Caco-2 (cell line): ENCODE measurements at regions not wholly inside any gene's neighbourhood (a gene's known extent, or its start where the extent isn't known, plus 50 kb on each side); places are given as distances from the start of the nearest gene placed in this dataset.

ENCODE experiments used
- BruUV-seq: library from RNA; stranded (reverse); fragments of 400-500 nt; replicated peaks from 2 replicates; lab custom pipeline; 2021; lab: Mats Ljungman, UMichigan
- CTCF ChIA-PET: fragments of 300-600 bp; sonication (Branson Sonifier 250); formaldehyde crosslinking; loops from one replicate; lab custom pipeline; 2022; ENCODE audit warnings: antibody characterized with exemption; lab: Charles Lee
- POLR2A ChIA-PET: fragments of 300-600 bp; sonication (Branson Sonifier 250); formaldehyde crosslinking; loops from one replicate; lab custom pipeline; 2022; ENCODE audit warnings: antibody characterized with exemption; lab: Charles Lee
- DNase-seq, 2 experiments: peaks; one replicate each; pipeline versions ENCODE4 v3.0.0 to v3.0.0-alpha.2; 2020 to 2022
- H3K27me3 ChIP-seq: replicated peaks from 2 replicates; pipeline ENCODE4 v1.6.0; 2011; ENCODE audit warnings: low read length; ENCODE audit not compliant: control insufficient read depth, insufficient read depth
- H3K36me3 ChIP-seq: 2 replicates; pipeline ENCODE4 v1.5.1; 2011; ENCODE audit warnings: low read length; ENCODE audit not compliant: control insufficient read depth, insufficient read depth
- H3K4me1 ChIP-seq: fragments of 250-450 bp; sonication (Bioruptor Pico); 2 replicates; pipeline ENCODE4 v1.5.1; 2020; ENCODE audit warnings: mild to moderate bottlenecking
- H3K4me3 ChIP-seq: 2 replicates; pipeline ENCODE4 v1.5.1; 2011; ENCODE audit warnings: low read depth, mild to moderate bottlenecking, control low read depth, low read length
- H3K9me3 ChIP-seq: fragments of 250-450 bp; sonication (Bioruptor Pico); 2 replicates; pipeline ENCODE4 v1.5.1; 2020; ENCODE audit warnings: mild to moderate bottlenecking, moderate library complexity
- H3K27ac Mint-ChIP-seq: one replicate; pipeline ENCODE4 v1.8.0; 2022; ENCODE audit warnings: mixed read lengths; ENCODE audit not compliant: unreplicated experiment
- H3K27me3 Mint-ChIP-seq: one replicate; pipeline ENCODE4 v1.8.0; 2022; ENCODE audit warnings: mixed read lengths; ENCODE audit not compliant: insufficient read depth, unreplicated experiment
- H3K36me3 Mint-ChIP-seq: one replicate; pipeline ENCODE4 v1.8.0; 2022; ENCODE audit warnings: mild to moderate bottlenecking, mixed read lengths; ENCODE audit not compliant: insufficient read depth, unreplicated experiment
- H3K4me1 Mint-ChIP-seq: one replicate; pipeline ENCODE4 v1.8.0; 2022; ENCODE audit warnings: low read depth, mixed read lengths; ENCODE audit not compliant: unreplicated experiment
- H3K4me3 Mint-ChIP-seq: one replicate; pipeline ENCODE4 v1.8.0; 2022; ENCODE audit warnings: mild to moderate bottlenecking, moderate library complexity, mixed read lengths; ENCODE audit not compliant: unreplicated experiment
- H3K9me3 Mint-ChIP-seq: one replicate; pipeline ENCODE4 v1.8.0; 2022; ENCODE audit warnings: mixed read lengths; ENCODE audit not compliant: unreplicated experiment
- intact Hi-C: fragments of 100-400 bp; cut with micrococcal nuclease; formaldehyde crosslinking; loops from one replicate; pipeline ENCODE4 v1.10.0; 2022; ENCODE audit not compliant: unreplicated experiment
- TF ChIP-seq, protein P1 (sequence below), 2 experiments: fragments of 200-600 bp in 1 of 2; IDR thresholded peaks; 1 replicate in 1 of 2; 2 replicates in 1 of 2; pipeline versions ENCODE4 v1.5.1 to v1.8.0; 2011 to 2022; ENCODE audit warnings: antibody characterized with exemption in 1 of 2, control low read depth in 1 of 2, inconsistent platforms in 1 of 2, low read depth in 1 of 2, low read length in 1 of 2, mild to moderate bottlenecking in 1 of 2, moderate library complexity in 1 of 2; ENCODE audit not compliant: insufficient read depth in 1 of 2, severe bottlenecking in 1 of 2, unreplicated experiment in 1 of 2

DNA sequence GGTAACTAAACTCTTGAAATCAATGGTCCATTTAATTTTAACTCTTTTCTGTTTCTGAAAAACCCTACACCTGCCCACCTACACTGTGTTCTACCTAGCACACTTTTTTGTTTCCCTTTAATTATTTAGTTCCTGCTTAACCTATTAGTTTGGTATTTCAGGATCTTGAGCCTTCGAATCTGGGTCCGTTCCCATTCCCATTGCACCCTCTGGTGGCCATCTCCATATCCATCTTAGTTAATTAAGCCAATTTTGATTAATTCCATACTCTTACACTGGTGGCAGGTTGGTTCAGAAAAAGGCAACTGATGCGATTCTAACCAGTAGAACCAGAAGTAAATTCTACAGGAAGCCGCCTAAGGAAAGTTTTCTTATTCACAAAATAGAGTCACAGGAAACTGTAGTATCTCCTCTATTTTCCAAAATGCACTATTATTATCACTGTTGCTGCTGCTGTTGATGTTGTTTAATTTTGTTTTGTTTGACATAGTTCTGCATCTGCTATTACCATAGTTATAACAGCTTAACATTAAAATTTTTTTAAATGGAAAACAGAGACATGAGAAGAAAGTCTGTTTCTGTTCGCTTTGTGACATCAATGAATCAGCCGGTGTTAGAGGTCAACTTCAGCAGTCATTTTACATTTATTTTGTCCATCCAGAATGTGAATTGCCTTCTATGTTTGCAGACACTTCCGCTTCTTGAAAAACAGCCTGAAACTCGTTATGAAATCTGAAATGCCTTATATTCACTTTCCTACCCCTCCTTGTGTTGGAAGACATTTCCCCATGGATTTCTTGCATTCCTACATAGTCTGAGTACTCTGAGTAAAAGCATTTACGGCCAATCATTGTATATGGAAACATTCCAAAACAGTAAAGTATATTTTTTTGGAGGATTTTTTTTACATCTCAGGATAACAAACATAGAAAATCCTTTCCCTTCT lies 115.5 kb upstream of the NCAM2 start:
- intact Hi-C loops: loop anchor here (1.0 kb wide), 1 partner anchor 143 kb away; no protein-coding TSS in a partner anchor
- Histone ChIP-seq H3K27me3 (no peaks in the 10 kb centered on the region), H3K4me3 (no peak overlapping the region), H3K4me1 (no peaks in the 10 kb centered on the region), H3K36me3 (no peaks in the 10 kb centered on the region), H3K9me3 (no peaks in the 10 kb centered on the region)
- ChIA-PET POLR2A (no interaction called here), CTCF (no interaction called here)
- DNase-seq: peak; percentile 29 to 45
- Mint-ChIP-seq H3K36me3 (no peaks in the 10 kb centered on the region), H3K27ac (no peak overlapping the region), H3K4me3 (no peak overlapping the region), H3K9me3 (no peaks in the 10 kb centered on the region), H3K4me1 (peaks cover 6% of the 10 kb centered on the region), H3K27me3 (no peaks in the 10 kb centered on the region)
- TF ChIP-seq, protein P1, sequence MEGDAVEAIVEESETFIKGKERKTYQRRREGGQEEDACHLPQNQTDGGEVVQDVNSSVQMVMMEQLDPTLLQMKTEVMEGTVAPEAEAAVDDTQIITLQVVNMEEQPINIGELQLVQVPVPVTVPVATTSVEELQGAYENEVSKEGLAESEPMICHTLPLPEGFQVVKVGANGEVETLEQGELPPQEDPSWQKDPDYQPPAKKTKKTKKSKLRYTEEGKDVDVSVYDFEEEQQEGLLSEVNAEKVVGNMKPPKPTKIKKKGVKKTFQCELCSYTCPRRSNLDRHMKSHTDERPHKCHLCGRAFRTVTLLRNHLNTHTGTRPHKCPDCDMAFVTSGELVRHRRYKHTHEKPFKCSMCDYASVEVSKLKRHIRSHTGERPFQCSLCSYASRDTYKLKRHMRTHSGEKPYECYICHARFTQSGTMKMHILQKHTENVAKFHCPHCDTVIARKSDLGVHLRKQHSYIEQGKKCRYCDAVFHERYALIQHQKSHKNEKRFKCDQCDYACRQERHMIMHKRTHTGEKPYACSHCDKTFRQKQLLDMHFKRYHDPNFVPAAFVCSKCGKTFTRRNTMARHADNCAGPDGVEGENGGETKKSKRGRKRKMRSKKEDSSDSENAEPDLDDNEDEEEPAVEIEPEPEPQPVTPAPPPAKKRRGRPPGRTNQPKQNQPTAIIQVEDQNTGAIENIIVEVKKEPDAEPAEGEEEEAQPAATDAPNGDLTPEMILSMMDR (IDR thresholded peaks at IDR 0.05; ENCODE audit: insufficient read depth in 1 of 2, low read depth in 1 of 2, low read length in 1 of 2, severe bottlenecking in 1 of 2, unreplicated experiment in 1 of 2): peak; percentile 48 to 63
- no TSS peak for BruUV-seq

DNA sequence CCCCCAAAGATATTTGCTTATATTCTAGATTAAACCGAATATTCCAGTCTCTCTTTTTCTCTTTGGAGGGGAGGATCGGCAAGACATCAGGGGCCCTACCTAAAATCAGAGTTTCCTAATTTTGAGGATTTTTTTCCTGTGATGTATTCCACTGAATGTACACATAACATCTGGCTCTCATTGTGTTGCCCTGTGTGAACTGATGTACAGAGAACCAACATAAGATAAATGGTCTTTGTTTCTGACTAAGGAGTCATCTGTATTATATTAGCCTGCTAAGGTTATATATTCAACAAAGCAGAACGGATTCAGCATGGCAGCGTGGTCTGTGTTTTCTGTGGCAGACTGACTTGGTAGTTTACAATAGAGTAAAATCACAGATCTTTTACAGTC lies 114.8 kb upstream of the NCAM2 start:
- H3K27ac Mint-ChIP-seq: no peak overlapping the region
- POLR2A ChIA-PET: no interaction called here

DNA sequence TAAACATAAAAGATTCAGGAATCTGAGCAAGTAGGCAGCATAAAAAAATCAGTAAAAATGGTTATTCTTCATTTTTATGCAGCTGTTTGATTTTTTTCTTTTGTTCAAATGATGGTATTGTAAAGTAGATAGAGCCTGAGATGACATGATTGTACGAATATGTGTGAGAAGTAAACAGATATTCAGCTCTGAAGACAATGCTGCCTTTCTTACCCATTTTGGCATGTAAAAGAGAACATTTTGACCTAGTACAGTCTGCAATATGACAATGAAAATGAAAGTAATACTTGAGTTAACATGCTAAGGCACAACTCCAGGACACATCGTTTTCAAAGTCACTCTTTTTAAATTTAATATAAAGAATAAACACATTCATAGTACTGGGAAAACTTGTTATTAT lies 95.7 kb upstream of the NCAM2 start:
- ChIA-PET POLR2A (no interaction called here), CTCF (no interaction called here)
- Mint-ChIP-seq H3K4me1 (no peaks in the 10 kb centered on the region), H3K36me3 (no peaks in the 10 kb centered on the region), H3K27ac (no peak overlapping the region), H3K9me3 (no peaks in the 10 kb centered on the region), H3K27me3 (no peaks in the 10 kb centered on the region), H3K4me3 (no peak overlapping the region)
- intact Hi-C loops: no loop called here
- TF ChIP-seq, protein P1 (IDR thresholded peaks at IDR 0.05; ENCODE audit: insufficient read depth in 1 of 2, low read depth in 1 of 2, low read length in 1 of 2, severe bottlenecking in 1 of 2, unreplicated experiment in 1 of 2): no peak
- DNase-seq: no peak
- no peaks in the 10 kb centered on the region for H3K36me3 ChIP-seq
- BruUV-seq: no TSS peak
- no peaks in the 10 kb centered on the region for H3K9me3 ChIP-seq
- no peak overlapping the region for H3K4me3 ChIP-seq
- no peaks in the 10 kb centered on the region for H3K4me1 ChIP-seq
- H3K27me3 ChIP-seq: no peaks in the 10 kb centered on the region

More for the DNA sequence above, 114.8 kb upstream of the NCAM2 start:
- CTCF ChIA-PET: no interaction called here
- no peaks in the 10 kb centered on the region for H3K36me3 ChIP-seq
- no peaks in the 10 kb centered on the region for H3K4me1 ChIP-seq
- Mint-ChIP-seq H3K36me3 (no peaks in the 10 kb centered on the region), H3K4me3 (no peak overlapping the region), H3K9me3 (no peaks in the 10 kb centered on the region), H3K27me3 (no peaks in the 10 kb centered on the region), H3K4me1 (peaks cover 6% of the 10 kb centered on the region)
- no peaks in the 10 kb centered on the region for H3K27me3 ChIP-seq
- intact Hi-C loops: no loop called here
- TF ChIP-seq, protein P1 (IDR thresholded peaks at IDR 0.05; ENCODE audit: insufficient read depth in 1 of 2, low read depth in 1 of 2, low read length in 1 of 2, severe bottlenecking in 1 of 2, unreplicated experiment in 1 of 2): no peak
- H3K4me3 ChIP-seq: no peak overlapping the region
- no TSS peak for BruUV-seq
- DNase-seq: no peak
- no peaks in the 10 kb centered on the region for H3K9me3 ChIP-seq
